PFSK-1 (cell line): ENCODE measurements at regions not wholly inside any gene's neighbourhood (a gene's known extent, or its start where the extent isn't known, plus 50 kb on each side); places are given as distances from the start of the nearest gene placed in this dataset.

ENCODE experiments used
- FOXP2 ChIP-seq: optimal IDR thresholded peaks from 2 replicates; pipeline ENCODE3; 2011; ENCODE audit warnings: borderline replicate concordance, control low read depth, inconsistent platforms; ENCODE audit not compliant: insufficient read depth; ENCODE audit errors: extremely low read length, extremely low read depth
- POLR2AphosphoS5 ChIP-seq: IDR thresholded peaks from 2 replicates; pipeline ENCODE4 v1.6.1; 2012; ENCODE audit warnings: low read depth, mild to moderate bottlenecking, control low read depth, low read length, moderate library complexity
- SIN3A ChIP-seq: IDR thresholded peaks from 2 replicates; pipeline ENCODE4 v1.6.1; 2012; ENCODE audit warnings: mild to moderate bottlenecking, low read length, moderate library complexity, borderline replicate concordance; ENCODE audit not compliant: insufficient read depth
- TAF1 ChIP-seq: IDR thresholded peaks from 2 replicates; pipeline ENCODE4 v1.6.1; 2012; ENCODE audit warnings: low read length, control low read depth, borderline replicate concordance; ENCODE audit not compliant: insufficient read depth
- TF ChIP-seq, protein P1 (sequence below), 2 experiments: IDR thresholded peaks; 2 replicates each; pipeline versions ENCODE4 v1.6.1 to v1.8.0; 2011 to 2012; ENCODE audit warnings: low read depth in 2 of 2, low read length in 2 of 2, control low read depth in 1 of 2, inconsistent platforms in 1 of 2, mild to moderate bottlenecking in 1 of 2, moderate library complexity in 1 of 2; ENCODE audit not compliant: insufficient read depth in 1 of 2

DNA sequence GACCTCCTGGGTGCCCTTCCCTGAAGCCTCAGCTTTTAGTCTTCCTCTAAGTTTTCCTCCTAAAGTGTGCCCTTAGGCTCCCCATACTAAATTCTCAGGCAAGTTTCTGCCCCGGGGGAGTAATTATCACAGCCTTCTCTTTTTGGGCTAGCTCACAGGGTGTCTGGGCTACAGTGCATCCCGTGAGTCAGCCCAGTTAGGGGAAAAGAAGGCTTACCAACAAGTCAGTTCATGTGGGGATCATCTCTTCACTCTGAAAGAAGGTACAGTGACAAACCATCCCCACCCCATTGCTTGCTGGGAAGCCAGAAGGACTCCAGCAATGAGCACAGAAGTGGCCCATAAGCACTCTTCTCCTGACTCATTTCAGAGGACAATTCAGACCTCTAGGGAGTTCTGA, 134.7 kb upstream of the FAM9C start:
- TF ChIP-seq TAF1 (no peak), FOXP2 (no peak), SIN3A (no peak), POLR2AphosphoS5 (no peak)
- TF ChIP-seq, protein P1, sequence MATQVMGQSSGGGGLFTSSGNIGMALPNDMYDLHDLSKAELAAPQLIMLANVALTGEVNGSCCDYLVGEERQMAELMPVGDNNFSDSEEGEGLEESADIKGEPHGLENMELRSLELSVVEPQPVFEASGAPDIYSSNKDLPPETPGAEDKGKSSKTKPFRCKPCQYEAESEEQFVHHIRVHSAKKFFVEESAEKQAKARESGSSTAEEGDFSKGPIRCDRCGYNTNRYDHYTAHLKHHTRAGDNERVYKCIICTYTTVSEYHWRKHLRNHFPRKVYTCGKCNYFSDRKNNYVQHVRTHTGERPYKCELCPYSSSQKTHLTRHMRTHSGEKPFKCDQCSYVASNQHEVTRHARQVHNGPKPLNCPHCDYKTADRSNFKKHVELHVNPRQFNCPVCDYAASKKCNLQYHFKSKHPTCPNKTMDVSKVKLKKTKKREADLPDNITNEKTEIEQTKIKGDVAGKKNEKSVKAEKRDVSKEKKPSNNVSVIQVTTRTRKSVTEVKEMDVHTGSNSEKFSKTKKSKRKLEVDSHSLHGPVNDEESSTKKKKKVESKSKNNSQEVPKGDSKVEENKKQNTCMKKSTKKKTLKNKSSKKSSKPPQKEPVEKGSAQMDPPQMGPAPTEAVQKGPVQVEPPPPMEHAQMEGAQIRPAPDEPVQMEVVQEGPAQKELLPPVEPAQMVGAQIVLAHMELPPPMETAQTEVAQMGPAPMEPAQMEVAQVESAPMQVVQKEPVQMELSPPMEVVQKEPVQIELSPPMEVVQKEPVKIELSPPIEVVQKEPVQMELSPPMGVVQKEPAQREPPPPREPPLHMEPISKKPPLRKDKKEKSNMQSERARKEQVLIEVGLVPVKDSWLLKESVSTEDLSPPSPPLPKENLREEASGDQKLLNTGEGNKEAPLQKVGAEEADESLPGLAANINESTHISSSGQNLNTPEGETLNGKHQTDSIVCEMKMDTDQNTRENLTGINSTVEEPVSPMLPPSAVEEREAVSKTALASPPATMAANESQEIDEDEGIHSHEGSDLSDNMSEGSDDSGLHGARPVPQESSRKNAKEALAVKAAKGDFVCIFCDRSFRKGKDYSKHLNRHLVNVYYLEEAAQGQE (IDR thresholded peaks at IDR 0.05; ENCODE audit: insufficient read depth in 1 of 2, low read depth in 2 of 2, low read length in 2 of 2) = no peak

DNA sequence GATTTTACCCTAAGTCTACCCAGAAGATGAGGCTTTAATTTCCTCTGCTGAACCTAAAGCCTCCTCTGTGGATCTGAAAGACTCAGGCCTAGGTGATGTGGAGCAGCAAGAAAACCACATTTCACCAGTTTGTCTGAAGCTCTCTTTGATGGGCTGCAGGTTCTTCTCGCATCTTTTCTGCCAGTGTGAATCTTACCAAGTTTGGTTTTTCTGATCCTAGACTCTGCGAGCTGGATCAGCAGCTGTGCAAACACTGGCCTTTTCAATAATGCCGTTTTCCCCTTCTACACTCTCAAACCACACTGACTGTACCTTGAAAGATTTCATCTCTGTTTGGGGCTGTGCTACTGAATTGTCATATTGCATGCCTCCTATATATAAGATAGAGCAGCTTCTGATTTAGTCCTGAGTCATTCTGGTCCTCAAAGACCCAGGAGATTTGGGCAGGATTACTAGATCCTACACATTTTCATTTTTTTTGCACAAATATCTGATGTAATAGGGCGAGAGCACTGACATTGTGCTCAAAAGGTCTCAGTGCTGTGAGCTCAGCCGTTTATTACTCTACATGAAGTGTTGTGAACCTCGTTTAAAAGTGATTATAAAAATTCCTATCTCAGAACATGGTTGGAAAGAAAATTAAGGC, 133.6 kb upstream of the FAM9C start:
- TF ChIP-seq TAF1 = no peak
- TF ChIP-seq, protein P1 (IDR thresholded peaks at IDR 0.05; ENCODE audit: insufficient read depth in 1 of 2, low read depth in 2 of 2, low read length in 2 of 2) = no peak
- TF ChIP-seq FOXP2 = no peak
- no peak for TF ChIP-seq POLR2AphosphoS5
- no peak for TF ChIP-seq SIN3A

DNA sequence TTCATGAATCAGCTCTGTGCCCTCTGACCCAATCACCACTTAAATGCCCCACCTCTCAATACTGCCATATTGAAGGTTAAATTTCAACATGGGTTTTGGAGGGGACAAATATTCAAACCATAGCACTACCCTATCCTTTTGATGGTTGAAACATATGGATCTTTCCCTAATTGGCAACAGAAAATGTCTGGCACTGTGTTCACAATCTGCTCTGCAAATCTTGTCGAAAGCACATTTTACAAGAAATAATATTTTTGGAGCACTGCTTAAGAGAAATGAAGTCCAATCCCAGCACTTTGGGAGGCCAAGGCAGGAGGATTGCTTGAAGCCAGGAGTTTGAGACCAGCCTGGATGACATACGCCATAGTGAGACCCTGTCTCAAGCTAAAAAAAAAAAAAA, 130.6 kb upstream of the FAM9C start:
- TF ChIP-seq FOXP2 (no peak), TAF1 (no peak), SIN3A (no peak), POLR2AphosphoS5 (no peak)
- TF ChIP-seq, protein P1 (IDR thresholded peaks at IDR 0.05; ENCODE audit: insufficient read depth in 1 of 2, low read depth in 2 of 2, low read length in 2 of 2) = no peak

DNA sequence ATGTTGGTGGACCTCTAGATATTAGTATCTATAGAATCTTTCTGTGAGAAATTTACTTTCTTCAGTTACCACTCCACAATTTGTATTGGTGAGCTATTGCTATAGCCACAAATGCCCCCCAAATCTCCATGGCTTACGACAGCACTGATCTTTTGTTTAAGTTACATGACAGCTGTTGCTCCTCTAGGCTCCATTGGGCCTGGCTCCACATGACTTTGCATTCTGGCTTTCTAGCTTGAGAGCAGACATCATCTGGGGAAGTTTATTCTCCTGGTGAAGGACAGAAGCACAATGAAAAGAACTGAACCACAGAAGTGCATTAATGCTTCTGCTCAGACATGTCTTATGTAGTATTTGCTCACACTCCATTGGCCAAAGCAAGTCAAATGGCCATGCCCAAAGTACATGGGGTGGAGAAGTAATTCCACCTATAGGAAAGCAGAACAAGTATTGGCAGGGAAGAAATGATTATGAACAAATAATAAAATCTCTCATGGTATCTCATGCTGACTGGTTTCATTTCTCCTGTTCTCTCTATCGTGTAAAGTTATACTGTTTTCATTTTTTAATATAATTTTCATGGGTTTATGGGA, 126.6 kb upstream of the FAM9C start:
- no peak for TF ChIP-seq POLR2AphosphoS5
- TF ChIP-seq FOXP2 = no peak
- TF ChIP-seq TAF1 = no peak
- no peak for TF ChIP-seq SIN3A
- TF ChIP-seq, protein P1 (IDR thresholded peaks at IDR 0.05; ENCODE audit: insufficient read depth in 1 of 2, low read depth in 2 of 2, low read length in 2 of 2) = no peak
